Lower leg skin (tissue), 4 donors: ENCODE measurements at regions not wholly inside any gene's neighbourhood (a gene's known extent, or its start where the extent isn't known, plus 50 kb on each side); places are given as distances from the start of the nearest gene placed in this dataset.

ENCODE experiments used
- DNase-seq, 2 donors: peaks; one replicate each; pipeline ENCODE4 v3.0.0-alpha.2; 2019; ENCODE audit warnings: low spot score in 2 of 2
- H3K4me3 ChIP-seq: fragments of 200-600 bp; sonication (generic); 2 replicates; pipeline ENCODE4 v1.5.1; 2017; ENCODE audit warnings: mild to moderate bottlenecking, low read depth; ENCODE audit not compliant: poor library complexity, severe bottlenecking
- CTCF ChIP-seq, 3 donors: fragments of 450-650 bp; IDR thresholded peaks; one replicate each; pipeline ENCODE4 v1.5.1; 2016; ENCODE audit warnings: antibody characterized with exemption in 3 of 3, mild to moderate bottlenecking in 3 of 3, moderate library complexity in 2 of 3
- POLR2A ChIP-seq, 2 donors: fragments of 450-650 bp; IDR thresholded peaks; one replicate each; pipeline ENCODE4 v1.6.1; 2016 to 2017; ENCODE audit warnings: antibody characterized with exemption in 2 of 2, mild to moderate bottlenecking in 1 of 2, moderate library complexity in 1 of 2
- WGBS, 2 donors: methylation state at CpG; one replicate each; pipeline ENCODE4 v1.1.5; 2018; 5-methylcytosine and 5-hydroxymethylcytosine counted together
- intact Hi-C: fragments of 100-400 bp; cut with DNase I; formaldehyde crosslinking; loops from one replicate; pipeline ENCODE4 v1.15.0; 2023; ENCODE audit warnings: low total_unique reads

- 60 to 69% methylated on average over 7 of the region's 7 CpGs for WGBS, 2 donors
- intact Hi-C loops = no loop called here
- TF ChIP-seq CTCF (IDR thresholded peaks at IDR 0.05) = no peak
- TF ChIP-seq POLR2A (IDR thresholded peaks at IDR 0.05) = no peak
- DNase-seq = no peak
- H3K4me3 ChIP-seq = no peak overlapping the region
Measured at GRCh38 chr7:116417593-116418345, 81.8 kb upstream of the CAV2 start.

- no peak for TF ChIP-seq CTCF (IDR thresholded peaks at IDR 0.05)
- TF ChIP-seq POLR2A (IDR thresholded peaks at IDR 0.05) = no peak
- no peak for DNase-seq
- H3K4me3 ChIP-seq = no peak overlapping the region
- intact Hi-C loops = no loop called here
Measured at GRCh38 chr7:116418524-116418923, 81.0 kb upstream of the CAV2 start.

DNA sequence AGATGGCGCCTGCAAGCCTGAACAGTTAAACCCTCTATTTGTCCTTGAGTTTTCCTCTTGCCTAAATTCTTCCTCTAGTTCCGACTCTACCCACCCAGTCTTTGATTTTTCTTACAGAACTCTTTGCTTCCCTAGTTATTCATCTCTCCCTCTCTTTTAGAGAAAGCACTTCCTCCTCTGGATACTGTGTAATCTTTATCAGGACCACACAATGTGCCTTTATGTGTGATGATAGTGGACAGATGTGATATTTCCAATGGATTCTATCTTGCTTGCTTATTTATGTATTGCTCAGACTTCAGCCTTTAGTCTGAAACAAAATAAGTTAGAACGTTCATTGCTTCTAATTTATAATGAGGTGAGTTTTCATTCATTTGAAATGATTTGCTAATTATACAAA, 79.5 kb upstream of the CAV2 start:
- 89 to 91% methylated on average over 3 of the region's 3 CpGs for WGBS, 2 donors
- DNase-seq = no peak
- H3K4me3 ChIP-seq = no peak overlapping the region
- intact Hi-C loops = no loop called here
- TF ChIP-seq CTCF (IDR thresholded peaks at IDR 0.05) (no peak), POLR2A (IDR thresholded peaks at IDR 0.05) (no peak)

DNA sequence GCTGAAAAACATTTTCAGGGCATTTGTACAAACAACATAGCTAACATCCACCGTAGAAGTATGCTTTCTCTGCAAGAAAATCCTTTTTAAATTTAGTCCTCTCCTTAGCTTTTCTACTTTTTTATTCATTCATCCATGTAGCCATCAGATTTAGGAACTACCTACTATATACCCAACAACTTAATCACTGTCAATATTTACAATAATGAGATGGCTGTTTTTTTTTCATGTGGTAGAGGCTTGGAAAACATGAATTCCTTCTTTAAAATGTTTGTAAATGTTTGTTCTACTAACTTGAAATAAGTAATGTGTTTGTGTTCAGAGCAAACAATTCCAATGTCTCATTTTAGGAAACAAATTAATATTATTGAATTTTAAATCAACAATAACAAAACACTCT, 78.2 kb upstream of the CAV2 start:
- H3K4me3 ChIP-seq = no peak overlapping the region
- no peak for TF ChIP-seq POLR2A (IDR thresholded peaks at IDR 0.05)
- TF ChIP-seq CTCF (IDR thresholded peaks at IDR 0.05) = no peak
- intact Hi-C loops = no loop called here
- DNase-seq = no peak
- 95 to 98% methylated on average over 1 of the region's 1 CpG for WGBS, 2 donors

- DNase-seq = no peak
- H3K4me3 ChIP-seq = no peak overlapping the region
- intact Hi-C loops = no loop called here
- no peak for TF ChIP-seq POLR2A (IDR thresholded peaks at IDR 0.05)
Measured at GRCh38 chr7:116422683-116423082, 76.9 kb upstream of the CAV2 start.

DNA sequence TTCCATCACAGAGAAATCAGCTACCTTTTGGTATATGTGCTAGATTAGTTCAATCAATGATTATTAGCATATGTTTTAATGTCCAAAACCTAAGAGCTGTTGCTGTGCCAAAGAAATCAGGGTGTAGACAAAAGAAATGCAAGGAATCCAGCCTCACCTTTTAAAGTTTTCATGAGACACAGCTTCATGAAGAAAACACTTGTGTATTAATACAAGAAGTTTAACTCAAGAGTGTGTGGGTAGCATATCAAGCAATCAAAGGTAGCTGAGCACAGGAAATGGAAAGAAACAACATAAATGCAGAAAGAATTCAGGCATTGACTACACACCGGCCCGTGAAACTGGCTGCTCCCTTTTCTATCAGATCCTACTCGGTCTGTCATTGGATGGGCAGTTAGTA, 76.0 kb upstream of the CAV2 start:
- WGBS, 2 donors = 52 to 66% methylated on average over 3 of the region's 3 CpGs
- no peak for DNase-seq
- no peak overlapping the region for H3K4me3 ChIP-seq
- intact Hi-C loops = no loop called here
- no peak for TF ChIP-seq CTCF (IDR thresholded peaks at IDR 0.05)
- TF ChIP-seq POLR2A (IDR thresholded peaks at IDR 0.05) = no peak
